ENCODE measurements at regions not wholly inside any gene's neighbourhood (a gene's known extent, or its start where the extent isn't known, plus 50 kb on each side); places are given as distances from the start of the nearest gene placed in this dataset.

DNA sequence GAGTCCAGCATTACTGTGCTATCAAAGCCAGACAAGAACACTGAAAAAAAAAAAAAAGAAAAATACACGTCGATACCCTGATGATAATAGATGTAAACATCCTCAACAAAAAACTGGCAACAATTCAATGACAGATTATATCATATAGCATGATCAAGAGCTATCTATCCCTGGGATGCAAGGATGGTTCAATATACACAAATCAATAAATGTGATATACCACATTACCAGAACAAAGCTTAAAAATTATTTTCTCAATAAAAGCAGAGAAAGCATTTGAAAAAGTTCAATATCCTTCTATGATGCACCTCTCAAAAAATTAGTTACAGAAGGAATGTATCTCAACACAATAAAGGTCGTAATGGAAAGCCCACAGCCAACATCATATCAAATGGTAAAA is 332.8 kb upstream of the MMADHC start:
- no peak overlapping the region for H3K4me3 ChIP-seq (ENCODE audit: low read length)
- ATAC-seq (no peak), DNase-seq (no peak)
- POLR2A ChIA-PET, result no interaction called here
- no peak overlapping the region for H3K27ac Mint-ChIP-seq
- H3K4me1 Mint-ChIP-seq, result no peaks in the 10 kb centered on the region
- H3K27ac ChIP-seq (ENCODE audit: low read depth, low read length), result no peak overlapping the region
- H3K36me3 Mint-ChIP-seq, result no peaks in the 10 kb centered on the region
- CTCF ChIA-PET, result no interaction called here
- H3K9me3 Mint-ChIP-seq, result peaks cover 0 to 27% (median 8%) of the 10 kb centered on the region in 11 donors
- no peak overlapping the region for H3K4me3 Mint-ChIP-seq
- no peaks in the 10 kb centered on the region for H3K36me3 ChIP-seq (ENCODE audit: control insufficient read depth in 2 of 3, insufficient read depth in 3 of 3, low read length in 3 of 3)
- no peaks in the 10 kb centered on the region for H3K9me3 ChIP-seq (ENCODE audit: control insufficient read depth in 2 of 3, low read length in 3 of 3)
- intact Hi-C loops (cut with micrococcal nuclease), result no loop called here
- no peaks in the 10 kb centered on the region for H3K27me3 Mint-ChIP-seq
- no peaks in the 10 kb centered on the region for H3K27me3 ChIP-seq (ENCODE audit: control insufficient read depth in 2 of 2, insufficient read depth in 2 of 2, low read length in 2 of 2)
- no peaks in the 10 kb centered on the region for H3K4me1 ChIP-seq (ENCODE audit: control insufficient read depth in 2 of 2, insufficient read depth in 2 of 2, low read length in 2 of 2)

DNA sequence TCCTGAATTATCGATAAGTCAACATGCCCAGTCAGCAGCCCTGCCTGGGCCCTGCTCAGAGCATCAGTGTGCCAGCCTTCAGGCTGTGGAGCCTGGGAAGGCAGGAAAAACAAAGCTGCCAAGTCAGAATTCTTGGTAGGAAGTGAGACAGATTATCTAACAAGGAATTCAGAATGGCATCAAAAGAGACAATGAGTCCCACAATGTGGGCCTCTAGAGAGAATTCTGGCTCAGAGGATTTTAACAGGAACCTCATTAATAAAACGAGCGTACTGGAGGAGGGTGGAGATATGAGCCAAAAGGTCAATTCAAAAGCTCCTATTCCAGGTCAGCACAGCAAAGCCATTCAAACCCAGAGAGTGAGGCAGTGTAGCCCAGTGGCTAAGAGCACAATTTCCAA is 327.6 kb upstream of the MMADHC start:
- intact Hi-C loops (cut with micrococcal nuclease), result no loop called here
- ChIA-PET CTCF (no interaction called here), POLR2A (no interaction called here)
- Mint-ChIP-seq H3K4me3 (no peak overlapping the region), H3K36me3 (no peaks in the 10 kb centered on the region), H3K4me1 (no peaks in the 10 kb centered on the region), H3K9me3 (peaks cover 0 to 28% (median 8%) of the 10 kb centered on the region in 11 donors), H3K27ac (no peak overlapping the region), H3K27me3 (no peaks in the 10 kb centered on the region)
- no peak overlapping the region for H3K27ac ChIP-seq (ENCODE audit: low read depth, low read length)
- H3K36me3 ChIP-seq (ENCODE audit: control insufficient read depth in 2 of 3, insufficient read depth in 3 of 3, low read length in 3 of 3), result no peaks in the 10 kb centered on the region
- H3K4me3 ChIP-seq (ENCODE audit: low read length), result no peak overlapping the region
- H3K9me3 ChIP-seq (ENCODE audit: control insufficient read depth in 2 of 3, low read length in 3 of 3), result no peaks in the 10 kb centered on the region
- no peak for DNase-seq
- H3K27me3 ChIP-seq (ENCODE audit: control insufficient read depth in 2 of 2, insufficient read depth in 2 of 2, low read length in 2 of 2), result no peaks in the 10 kb centered on the region
- no peaks in the 10 kb centered on the region for H3K4me1 ChIP-seq (ENCODE audit: control insufficient read depth in 2 of 2, insufficient read depth in 2 of 2, low read length in 2 of 2)
- no peak for ATAC-seq

DNA sequence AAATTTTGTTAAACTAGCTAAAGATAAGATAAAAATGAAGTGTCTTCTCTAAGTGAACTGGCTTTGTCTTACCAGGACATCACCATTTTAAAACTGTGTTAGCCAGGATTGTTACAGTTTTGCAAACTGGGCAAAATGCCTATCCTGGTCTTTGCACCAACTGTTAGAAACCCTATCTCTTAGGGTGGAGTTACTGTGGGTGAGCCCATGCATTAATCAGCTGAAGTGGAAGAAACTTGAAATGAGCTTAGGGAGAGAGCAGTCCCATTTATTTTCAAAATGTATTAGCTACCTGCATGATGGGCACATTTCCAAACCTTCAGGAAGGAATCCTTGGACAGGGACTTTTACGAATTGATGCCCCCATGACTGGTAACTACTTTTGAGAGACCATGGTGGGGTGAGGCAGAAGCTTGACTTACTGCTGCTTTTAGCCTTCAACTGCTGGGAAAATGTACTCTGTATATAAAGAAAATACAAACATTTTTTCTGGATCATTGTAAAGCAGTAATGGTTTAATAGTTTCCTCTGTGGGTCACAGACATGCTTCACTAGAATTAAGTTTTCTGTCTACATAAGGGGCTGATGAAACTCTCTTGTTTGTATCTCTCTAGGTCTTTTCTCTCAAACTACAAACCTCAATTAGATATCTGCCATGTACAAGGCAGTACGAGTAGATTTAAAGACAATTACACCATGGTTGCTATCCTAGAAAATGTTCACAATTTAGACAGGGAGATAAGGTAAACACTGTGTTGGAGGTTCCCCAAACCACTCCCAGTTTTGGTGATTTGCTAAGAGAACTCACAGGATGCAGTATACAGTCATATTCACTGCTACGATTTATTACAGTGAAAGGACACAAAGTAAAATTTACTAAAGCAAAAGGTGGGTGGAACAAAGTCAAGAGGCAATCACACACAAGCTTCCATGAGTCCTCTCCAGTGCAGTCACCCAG is 321.4 kb upstream of the MMADHC start:
- no peaks in the 10 kb centered on the region for H3K9me3 ChIP-seq (ENCODE audit: control insufficient read depth in 2 of 3, low read length in 3 of 3)
- H3K27ac Mint-ChIP-seq, result no peak overlapping the region
- no peaks in the 10 kb centered on the region for H3K27me3 ChIP-seq (ENCODE audit: control insufficient read depth in 2 of 2, insufficient read depth in 2 of 2, low read length in 2 of 2)
- DNase-seq (no peak), ATAC-seq (no peak)
- H3K27me3 Mint-ChIP-seq, result no peaks in the 10 kb centered on the region
- H3K4me1 ChIP-seq (ENCODE audit: control insufficient read depth in 2 of 2, insufficient read depth in 2 of 2, low read length in 2 of 2), result no peaks in the 10 kb centered on the region
- H3K36me3 Mint-ChIP-seq, result no peaks in the 10 kb centered on the region
- intact Hi-C loops (cut with micrococcal nuclease), result no loop called here
- H3K9me3 Mint-ChIP-seq, result peaks cover 0 to 10% (median 5%) of the 10 kb centered on the region in 11 donors
- H3K36me3 ChIP-seq (ENCODE audit: control insufficient read depth in 2 of 3, insufficient read depth in 3 of 3, low read length in 3 of 3), result no peaks in the 10 kb centered on the region
- H3K27ac ChIP-seq (ENCODE audit: low read depth, low read length), result no peak overlapping the region
- CTCF ChIA-PET, result no interaction called here
- POLR2A ChIA-PET, result no interaction called here
- no peaks in the 10 kb centered on the region for H3K4me1 Mint-ChIP-seq
- no peak overlapping the region for H3K4me3 ChIP-seq (ENCODE audit: low read length)
- H3K4me3 Mint-ChIP-seq, result no peak overlapping the region

DNA sequence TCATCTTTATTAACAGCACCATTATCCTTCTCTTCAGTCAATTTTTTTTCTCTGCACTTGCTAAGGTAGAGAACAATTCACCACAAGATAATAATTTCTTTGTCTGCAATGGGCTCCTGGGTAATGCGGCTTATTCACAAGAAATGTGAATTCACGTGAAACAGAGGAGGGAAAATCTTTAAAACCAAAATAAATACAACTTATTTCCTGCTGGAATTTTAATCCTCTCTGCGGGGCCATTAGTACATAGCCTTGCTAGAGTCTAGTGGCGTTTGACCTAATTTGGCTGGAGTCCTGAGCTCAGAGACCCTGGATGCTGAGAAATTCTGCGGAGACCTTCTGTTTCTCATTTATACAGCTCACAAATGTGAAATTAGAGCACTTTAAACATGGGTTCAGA is 319.3 kb upstream of the MMADHC start:
- ATAC-seq (no peak), DNase-seq (no peak)
- Histone ChIP-seq H3K27me3 (ENCODE audit: control insufficient read depth in 2 of 2, insufficient read depth in 2 of 2, low read length in 2 of 2) (no peaks in the 10 kb centered on the region), H3K9me3 (ENCODE audit: control insufficient read depth in 2 of 3, low read length in 3 of 3) (no peaks in the 10 kb centered on the region), H3K36me3 (ENCODE audit: control insufficient read depth in 2 of 3, insufficient read depth in 3 of 3, low read length in 3 of 3) (no peaks in the 10 kb centered on the region), H3K4me3 (ENCODE audit: low read length) (no peak overlapping the region), H3K27ac (ENCODE audit: low read depth, low read length) (no peak overlapping the region), H3K4me1 (ENCODE audit: control insufficient read depth in 2 of 2, insufficient read depth in 2 of 2, low read length in 2 of 2) (no peaks in the 10 kb centered on the region)
- no peaks in the 10 kb centered on the region for H3K27me3 Mint-ChIP-seq
- no peaks in the 10 kb centered on the region for H3K4me1 Mint-ChIP-seq
- H3K27ac Mint-ChIP-seq, result no peak overlapping the region
- peaks cover 0 to 9% (median 2%) of the 10 kb centered on the region in 11 donors for H3K9me3 Mint-ChIP-seq
- no peaks in the 10 kb centered on the region for H3K36me3 Mint-ChIP-seq
- no peak overlapping the region for H3K4me3 Mint-ChIP-seq
- intact Hi-C loops (cut with micrococcal nuclease), result no loop called here
- CTCF ChIA-PET, result no interaction called here
- POLR2A ChIA-PET, result no interaction called here

DNA sequence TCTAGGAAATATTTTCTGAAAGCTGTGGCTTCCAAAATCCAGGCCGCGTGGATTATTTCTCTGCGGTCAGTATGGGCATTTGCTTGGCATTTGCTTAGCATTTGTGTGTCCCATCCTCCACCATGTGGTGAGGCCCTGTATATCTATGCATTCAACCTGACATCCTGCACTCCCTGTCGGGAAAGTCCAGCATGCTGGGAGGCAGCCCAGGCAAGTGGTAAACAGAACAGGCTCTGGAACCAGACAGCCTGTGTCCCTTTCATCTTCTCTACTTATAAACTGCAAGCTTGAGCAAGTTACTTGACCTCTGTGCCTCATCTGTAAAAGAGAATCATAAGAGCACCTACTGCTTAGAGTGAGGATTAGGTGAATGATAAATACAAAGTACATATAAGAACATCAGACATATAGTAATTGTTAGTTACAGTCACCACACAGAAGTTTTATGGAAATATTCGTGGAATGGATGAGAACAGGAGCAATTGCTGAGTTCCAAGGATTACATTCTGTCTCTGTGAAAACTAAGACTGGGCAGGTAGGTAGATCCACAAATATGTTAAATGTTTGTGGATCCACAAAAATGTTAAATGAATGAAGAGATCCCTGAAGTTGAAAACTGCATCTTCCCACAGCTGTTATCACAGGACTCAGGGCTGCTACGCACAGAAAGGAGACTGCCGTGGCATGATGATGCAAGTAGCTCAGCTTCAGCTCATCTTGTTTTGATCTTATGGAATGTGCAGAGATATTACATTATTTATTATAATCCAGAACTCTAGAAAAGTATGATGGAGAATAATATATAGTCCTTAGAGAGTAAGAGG is 317.0 kb upstream of the MMADHC start:
- no peak overlapping the region for H3K4me3 Mint-ChIP-seq
- no peaks in the 10 kb centered on the region for H3K4me1 ChIP-seq (ENCODE audit: control insufficient read depth in 2 of 2, insufficient read depth in 2 of 2, low read length in 2 of 2)
- H3K4me3 ChIP-seq (ENCODE audit: low read length), result no peak overlapping the region
- no peaks in the 10 kb centered on the region for H3K36me3 Mint-ChIP-seq
- peaks cover 0 to 5% (median 0%) of the 10 kb centered on the region in 11 donors for H3K9me3 Mint-ChIP-seq
- H3K27ac ChIP-seq (ENCODE audit: low read depth, low read length), result no peak overlapping the region
- ChIA-PET CTCF (no interaction called here), POLR2A (no interaction called here)
- no peaks in the 10 kb centered on the region for H3K27me3 Mint-ChIP-seq
- no peaks in the 10 kb centered on the region for H3K9me3 ChIP-seq (ENCODE audit: control insufficient read depth in 2 of 3, low read length in 3 of 3)
- H3K27me3 ChIP-seq (ENCODE audit: control insufficient read depth in 2 of 2, insufficient read depth in 2 of 2, low read length in 2 of 2), result no peaks in the 10 kb centered on the region
- intact Hi-C loops (cut with micrococcal nuclease), result no loop called here
- no peak for ATAC-seq
- DNase-seq, result no peak
- H3K4me1 Mint-ChIP-seq, result no peaks in the 10 kb centered on the region
- H3K36me3 ChIP-seq (ENCODE audit: control insufficient read depth in 2 of 3, insufficient read depth in 3 of 3, low read length in 3 of 3), result no peaks in the 10 kb centered on the region
- H3K27ac Mint-ChIP-seq, result no peak overlapping the region

DNA sequence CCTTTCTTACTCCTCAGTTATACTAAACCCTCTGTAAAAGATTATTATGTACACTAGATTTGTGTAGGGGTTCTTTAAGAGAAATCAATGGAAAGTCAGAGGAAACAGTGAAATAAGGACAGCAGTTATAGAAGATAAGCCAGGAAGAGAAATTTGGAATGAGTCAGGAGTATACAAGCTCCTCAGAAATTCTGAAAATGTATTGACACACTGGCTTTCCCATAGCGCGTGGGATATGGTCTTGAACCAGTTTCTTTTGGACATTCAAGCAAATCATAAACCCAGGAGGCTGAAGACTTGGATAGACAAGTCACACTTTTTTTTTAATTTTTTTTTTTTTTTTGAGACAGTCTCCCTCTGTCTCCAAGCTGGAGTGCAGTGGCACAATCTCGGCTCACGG is 316.1 kb upstream of the MMADHC start:
- DNase-seq (no peak), ATAC-seq (no peak)
- no peaks in the 10 kb centered on the region for H3K9me3 ChIP-seq (ENCODE audit: control insufficient read depth in 2 of 3, low read length in 3 of 3)
- no peak overlapping the region for H3K4me3 ChIP-seq (ENCODE audit: low read length)
- H3K4me1 ChIP-seq (ENCODE audit: control insufficient read depth in 2 of 2, insufficient read depth in 2 of 2, low read length in 2 of 2), result no peaks in the 10 kb centered on the region
- Mint-ChIP-seq H3K4me1 (no peaks in the 10 kb centered on the region), H3K36me3 (no peaks in the 10 kb centered on the region), H3K4me3 (no peak overlapping the region), H3K27ac (no peak overlapping the region), H3K27me3 (no peaks in the 10 kb centered on the region), H3K9me3 (peaks cover 0 to 5% (median 0%) of the 10 kb centered on the region in 11 donors)
- H3K36me3 ChIP-seq (ENCODE audit: control insufficient read depth in 2 of 3, insufficient read depth in 3 of 3, low read length in 3 of 3), result no peaks in the 10 kb centered on the region
- no peak overlapping the region for H3K27ac ChIP-seq (ENCODE audit: low read depth, low read length)
- intact Hi-C loops (cut with micrococcal nuclease), result no loop called here
- H3K27me3 ChIP-seq (ENCODE audit: control insufficient read depth in 2 of 2, insufficient read depth in 2 of 2, low read length in 2 of 2), result no peaks in the 10 kb centered on the region
- ChIA-PET CTCF (no interaction called here), POLR2A (no interaction called here)

Measured in naive thymus-derived CD4-positive, alpha-beta T cell (primary cell).